H9 (cell line): ENCODE measurements at regions not wholly inside any gene's neighbourhood (a gene's known extent, or its start where the extent isn't known, plus 50 kb on each side); places are given as distances from the start of the nearest gene placed in this dataset.

Source experiments
- DNase-seq: peaks from one replicate; pipeline ENCODE4 v3.0.0-alpha.2; 2017
- H2AFZ ChIP-seq: one replicate; pipeline ENCODE4 v1.6.1; 2013; ENCODE audit warnings: mild to moderate bottlenecking, low read length, control low read depth, moderate library complexity
- H2AK5ac ChIP-seq: 2 replicates; pipeline ENCODE4 v1.6.1; 2013; ENCODE audit warnings: low read length, control low read depth, mixed read lengths; ENCODE audit not compliant: insufficient read length
- H2BK120ac ChIP-seq: one replicate; pipeline ENCODE4 v1.6.1; 2013; ENCODE audit warnings: low read depth, mild to moderate bottlenecking, low read length, control low read depth, inconsistent platforms; ENCODE audit not compliant: poor library complexity, severe bottlenecking
- H2BK12ac ChIP-seq: 2 replicates; pipeline ENCODE4 v1.6.1; 2013; ENCODE audit warnings: low read length, control low read depth, mixed read lengths, low read depth; ENCODE audit not compliant: insufficient read length
- H2BK15ac ChIP-seq: 2 replicates; pipeline ENCODE4 v1.6.1; 2013; ENCODE audit warnings: low read depth, low read length, control low read depth
- H2BK20ac ChIP-seq: one replicate; pipeline ENCODE4 v1.6.1; 2013; ENCODE audit warnings: low read depth, mild to moderate bottlenecking, low read length, control low read depth, inconsistent platforms; ENCODE audit not compliant: poor library complexity, severe bottlenecking
- H2BK5ac ChIP-seq: 2 replicates; pipeline ENCODE4 v1.6.1; 2013; ENCODE audit warnings: low read length, control low read depth, mixed read lengths; ENCODE audit not compliant: insufficient read length
- H3K14ac ChIP-seq: 2 replicates; pipeline ENCODE4 v1.6.1; 2013; ENCODE audit warnings: low read length, control low read depth; ENCODE audit not compliant: insufficient read depth
- H3K18ac ChIP-seq: 2 replicates; pipeline ENCODE4 v1.6.1; 2013; ENCODE audit warnings: low read depth, mild to moderate bottlenecking, mixed read lengths, low read length, control low read depth; ENCODE audit not compliant: insufficient read length
- H3K23ac ChIP-seq: 2 replicates; pipeline ENCODE4 v1.6.1; 2013; ENCODE audit warnings: low read length, control low read depth, mixed read lengths, low read depth; ENCODE audit not compliant: insufficient read length
- H3K23me2 ChIP-seq: 2 replicates; pipeline ENCODE4 v1.6.1; 2013; ENCODE audit warnings: low read depth, mild to moderate bottlenecking, mixed read lengths, low read length, control low read depth; ENCODE audit not compliant: insufficient read length, poor library complexity, severe bottlenecking
- H3K27ac ChIP-seq: 2 replicates; pipeline ENCODE4 v1.5.1; 2013; ENCODE audit warnings: low read length, control low read depth, mixed read lengths, low read depth; ENCODE audit not compliant: insufficient read length
- H3K27me3 ChIP-seq: 2 replicates; pipeline ENCODE4 v1.6.1; 2013; ENCODE audit warnings: low read length, control low read depth, inconsistent platforms; ENCODE audit not compliant: insufficient read depth
- H3K4ac ChIP-seq: 2 replicates; pipeline ENCODE4 v1.6.1; 2013; ENCODE audit warnings: low read depth, mild to moderate bottlenecking, control low read depth, inconsistent platforms, low read length, moderate library complexity
- H3K4me1 ChIP-seq: 2 replicates; pipeline ENCODE4 v1.6.1; 2013; ENCODE audit warnings: low read length, control low read depth, inconsistent platforms; ENCODE audit not compliant: insufficient read depth
- H3K4me2 ChIP-seq: 2 replicates; pipeline ENCODE4 v1.6.1; 2013; ENCODE audit warnings: low read length, control low read depth, mixed read lengths; ENCODE audit not compliant: insufficient read length, insufficient read depth
- H3K56ac ChIP-seq: 2 replicates; pipeline ENCODE4 v1.6.1; 2013; ENCODE audit warnings: low read depth, mild to moderate bottlenecking, mixed read lengths, low read length, control low read depth; ENCODE audit not compliant: insufficient read length
- H3K79me1 ChIP-seq: 2 replicates; pipeline ENCODE4 v1.6.1; 2013; ENCODE audit warnings: low read depth, mild to moderate bottlenecking, moderate library complexity, low read length, control low read depth, inconsistent platforms; ENCODE audit not compliant: insufficient read depth, poor library complexity, severe bottlenecking
- H3K79me2 ChIP-seq: 2 replicates; pipeline ENCODE4 v1.6.1; 2013; ENCODE audit warnings: low read length, control low read depth, inconsistent platforms; ENCODE audit not compliant: insufficient read depth
- H3K9ac ChIP-seq: 2 replicates; pipeline ENCODE4 v1.6.1; 2013; ENCODE audit warnings: low read length, control low read depth, mixed read lengths; ENCODE audit not compliant: insufficient read length; ENCODE audit errors: extremely low read depth
- H3K9me3 ChIP-seq: one replicate; pipeline ENCODE4 v1.6.1; 2013; ENCODE audit warnings: low read depth, low read length, inconsistent platforms; ENCODE audit not compliant: control insufficient read depth
- H3T11ph ChIP-seq: one replicate; pipeline ENCODE4 v1.6.1; 2013; ENCODE audit warnings: mild to moderate bottlenecking, low read length, control low read depth, inconsistent platforms
- H4K20me1 ChIP-seq: one replicate; pipeline ENCODE4 v1.6.1; 2013; ENCODE audit not compliant: control insufficient read depth, insufficient read length, insufficient read depth
- H4K5ac ChIP-seq: 2 replicates; pipeline ENCODE4 v1.6.1; 2013; ENCODE audit warnings: low read depth, mild to moderate bottlenecking, mixed read lengths, low read length, control low read depth; ENCODE audit not compliant: insufficient read length
- H4K8ac ChIP-seq: replicated peaks from 2 replicates; pipeline ENCODE4 v1.6.1; 2013; ENCODE audit warnings: low read length, control low read depth, mixed read lengths, low read depth; ENCODE audit not compliant: insufficient read length
- H4K91ac ChIP-seq: 2 replicates; pipeline ENCODE4 v1.6.1; 2013; ENCODE audit warnings: low read depth, mild to moderate bottlenecking, moderate library complexity, mixed read lengths, low read length, control low read depth; ENCODE audit not compliant: insufficient read length
- H3K27ac Mint-ChIP-seq, 3 experiments: 2 replicates in 2 of 3; 3 replicates in 1 of 3; pipeline ENCODE4 v1.8.0; 2020 to 2021; ENCODE audit warnings: mixed read lengths in 3 of 3, mild to moderate bottlenecking in 1 of 3, moderate library complexity in 1 of 3
- H3K27me3 Mint-ChIP-seq: 2 replicates; pipeline ENCODE4 v1.8.0; 2021; ENCODE audit warnings: low read depth, mild to moderate bottlenecking, moderate library complexity, mixed read lengths
- H3K36me3 Mint-ChIP-seq, 3 experiments: 2 replicates in 2 of 3; 3 replicates in 1 of 3; pipeline ENCODE4 v1.8.0; 2020 to 2021; ENCODE audit warnings: low read depth in 3 of 3, mixed read lengths in 3 of 3; ENCODE audit not compliant: insufficient read depth in 1 of 3
- H3K4me1 Mint-ChIP-seq, 2 experiments: 2 replicates each; pipeline ENCODE4 v1.8.0; 2020; ENCODE audit warnings: mixed read lengths in 2 of 2
- H3K4me3 Mint-ChIP-seq, 2 experiments: 2 replicates in 1 of 2; 3 replicates in 1 of 2; pipeline ENCODE4 v1.8.0; 2020 to 2021; ENCODE audit warnings: mild to moderate bottlenecking in 2 of 2, mixed read lengths in 2 of 2, moderate library complexity in 1 of 2
- H3K9me3 Mint-ChIP-seq, 2 experiments: 2 replicates in 1 of 2; 3 replicates in 1 of 2; pipeline ENCODE4 v1.8.0; 2020; ENCODE audit warnings: mild to moderate bottlenecking in 2 of 2, mixed read lengths in 2 of 2, moderate library complexity in 1 of 2
- WGBS: extraction: QIAGEN DNeasy Blood & Tissue Kit; methylation state at CpG from one replicate; pipeline ENCODE4 v1.1.7; 2013; ENCODE audit warnings: missing lambda C conversion rate, low lambda C conversion rate, mixed read lengths; ENCODE audit not compliant: insufficient read length; ENCODE audit errors: extremely low coverage; 5-methylcytosine and 5-hydroxymethylcytosine counted together
- TF ChIP-seq, protein P1 (sequence below): fragments of 200-600 bp; sonication (generic); conservative IDR thresholded peaks from 3 replicates; pipeline ENCODE4 v1.8.0; 2021; ENCODE audit warnings: antibody characterized with exemption, mild to moderate bottlenecking

- Histone ChIP-seq H3K18ac (no peak overlapping the region), H2BK5ac (no peak overlapping the region), H3T11ph (no peak overlapping the region), H3K4me2 (no peak overlapping the region), H2BK120ac (no peak overlapping the region), H3K23me2 (no peaks in the 10 kb centered on the region), H3K56ac (no peak overlapping the region), H2AFZ (no peak overlapping the region), H2BK20ac (no peak overlapping the region), H3K27me3 (no peaks in the 10 kb centered on the region), H4K91ac (no peak overlapping the region), H4K8ac (no peak overlapping the region), H3K27ac (no peak overlapping the region), H2AK5ac (no peak overlapping the region), H3K4ac (no peak overlapping the region), H3K79me1 (no peaks in the 10 kb centered on the region), H4K20me1 (no peaks in the 10 kb centered on the region), H3K9me3 (no peaks in the 10 kb centered on the region), H3K9ac (no peak overlapping the region), H3K79me2 (no peaks in the 10 kb centered on the region), H3K4me1 (peaks cover 2% of the 10 kb centered on the region; the same call in 1 of the 2 replicates), H4K5ac (no peak overlapping the region), H2BK15ac (no peak overlapping the region), H2BK12ac (no peak overlapping the region), H3K23ac (no peak overlapping the region), H3K14ac (no peak overlapping the region)
- DNase-seq = no peak
- no peak overlapping the region for H3K4me3 Mint-ChIP-seq
- H3K4me1 Mint-ChIP-seq = peaks cover 18 to 34% of the 10 kb centered on the region in 2 experiments
- no CpG with 5 or more reads among the region's 4 CpGs for WGBS
- peaks cover 3% of the 10 kb centered on the region for H3K27me3 Mint-ChIP-seq
- H3K36me3 Mint-ChIP-seq = peaks cover 0 to 5% (median 0%) of the 10 kb centered on the region in 3 experiments; a peak in 3 of 7 replicates
- peaks cover 4% of the 10 kb centered on the region in 2 experiments; a peak in 3 of 5 replicates for H3K9me3 Mint-ChIP-seq
- H3K27ac Mint-ChIP-seq = no peak overlapping the region
- TF ChIP-seq, protein P1, sequence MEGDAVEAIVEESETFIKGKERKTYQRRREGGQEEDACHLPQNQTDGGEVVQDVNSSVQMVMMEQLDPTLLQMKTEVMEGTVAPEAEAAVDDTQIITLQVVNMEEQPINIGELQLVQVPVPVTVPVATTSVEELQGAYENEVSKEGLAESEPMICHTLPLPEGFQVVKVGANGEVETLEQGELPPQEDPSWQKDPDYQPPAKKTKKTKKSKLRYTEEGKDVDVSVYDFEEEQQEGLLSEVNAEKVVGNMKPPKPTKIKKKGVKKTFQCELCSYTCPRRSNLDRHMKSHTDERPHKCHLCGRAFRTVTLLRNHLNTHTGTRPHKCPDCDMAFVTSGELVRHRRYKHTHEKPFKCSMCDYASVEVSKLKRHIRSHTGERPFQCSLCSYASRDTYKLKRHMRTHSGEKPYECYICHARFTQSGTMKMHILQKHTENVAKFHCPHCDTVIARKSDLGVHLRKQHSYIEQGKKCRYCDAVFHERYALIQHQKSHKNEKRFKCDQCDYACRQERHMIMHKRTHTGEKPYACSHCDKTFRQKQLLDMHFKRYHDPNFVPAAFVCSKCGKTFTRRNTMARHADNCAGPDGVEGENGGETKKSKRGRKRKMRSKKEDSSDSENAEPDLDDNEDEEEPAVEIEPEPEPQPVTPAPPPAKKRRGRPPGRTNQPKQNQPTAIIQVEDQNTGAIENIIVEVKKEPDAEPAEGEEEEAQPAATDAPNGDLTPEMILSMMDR = no peak
Observed at GRCh38 chr1:29456685-29457435, 220.5 kb downstream of the PTPRU start.
